K562 (cell line): ENCODE measurements at regions not wholly inside any gene's neighbourhood (a gene's known extent, or its start where the extent isn't known, plus 50 kb on each side); places are given as distances from the start of the nearest gene placed in this dataset.

Source experiments
- ATF2 ChIP-seq: sonication (generic); formaldehyde crosslinking; IDR thresholded peaks from 2 replicates; pipeline ENCODE4 v1.8.1; 2022; ENCODE audit warnings: missing genetic modification reagents
- CHD4 ChIP-seq: fragments of 200-600 bp; sonication (generic); IDR thresholded peaks from 3 replicates; pipeline ENCODE4 v1.6.1; 2012; ENCODE audit warnings: low read depth, mild to moderate bottlenecking, mixed read lengths, low read length, inconsistent platforms; ENCODE audit not compliant: insufficient read depth, insufficient replicate concordance, poor library complexity, severe bottlenecking
- GABPB1 ChIP-seq: sonication (generic); formaldehyde crosslinking; IDR thresholded peaks from 2 replicates; pipeline ENCODE4 v1.8.0; 2022; ENCODE audit warnings: mild to moderate bottlenecking, missing genetic modification reagents
- HDAC1 ChIP-seq, 2 experiments: fragments of 450-650 bp; IDR thresholded peaks; 2 replicates each; pipeline ENCODE4 v1.6.1; 2016 to 2017; ENCODE audit warnings: inconsistent platforms in 1 of 2, mild to moderate bottlenecking in 1 of 2, moderate library complexity in 1 of 2
- JUND ChIP-seq, 2 experiments: IDR thresholded peaks; 2 replicates in 1 of 2; 3 replicates in 1 of 2; pipeline ENCODE4 v1.6.1; 2011; ENCODE audit warnings: borderline replicate concordance in 2 of 2, low read depth in 2 of 2, low read length in 2 of 2, improper control_type of control experiment in 1 of 2, missing biosample characterization in 1 of 2, missing genetic modification characterization in 1 of 2, missing genetic modification reagents in 1 of 2
- NR2C2 ChIP-seq, 2 experiments: fragments of 200-800 bp in 1 of 2; sonication (Bioruptor generic) in 1 of 2; sonication (generic) in 1 of 2; formaldehyde crosslinking in 1 of 2; IDR thresholded peaks; 2 replicates each; pipeline versions ENCODE4 v1.6.1 to v1.8.0; 2016 to 2022; ENCODE audit warnings: mild to moderate bottlenecking in 1 of 2, missing compliant biosample characterization in 1 of 2, missing genetic modification characterization in 1 of 2, missing genetic modification reagents in 1 of 2
- SMARCE1 ChIP-seq: fragments of 450-650 bp; IDR thresholded peaks from 2 replicates; pipeline ENCODE4 v1.7.1; 2016; ENCODE audit warnings: mild to moderate bottlenecking
- SMC3 ChIP-seq: conservative IDR thresholded peaks from 2 replicates; pipeline ENCODE4 v1.6.1; 2011; ENCODE audit warnings: low read depth, low read length, improper control_type of control experiment; ENCODE audit not compliant: insufficient read depth
- YY1 ChIP-seq, 3 experiments: IDR thresholded peaks; 2 replicates each; pipeline ENCODE4 v1.6.1; 2011; ENCODE audit warnings: low read length in 2 of 3, mild to moderate bottlenecking in 2 of 3, moderate library complexity in 2 of 3, borderline replicate concordance in 1 of 3, control low read depth in 1 of 3, low read depth in 1 of 3; ENCODE audit not compliant: insufficient read depth in 3 of 3, insufficient replicate concordance in 2 of 3, control insufficient read depth in 1 of 3, insufficient read length in 1 of 3; ENCODE audit errors: extremely low read depth in 1 of 3

DNA sequence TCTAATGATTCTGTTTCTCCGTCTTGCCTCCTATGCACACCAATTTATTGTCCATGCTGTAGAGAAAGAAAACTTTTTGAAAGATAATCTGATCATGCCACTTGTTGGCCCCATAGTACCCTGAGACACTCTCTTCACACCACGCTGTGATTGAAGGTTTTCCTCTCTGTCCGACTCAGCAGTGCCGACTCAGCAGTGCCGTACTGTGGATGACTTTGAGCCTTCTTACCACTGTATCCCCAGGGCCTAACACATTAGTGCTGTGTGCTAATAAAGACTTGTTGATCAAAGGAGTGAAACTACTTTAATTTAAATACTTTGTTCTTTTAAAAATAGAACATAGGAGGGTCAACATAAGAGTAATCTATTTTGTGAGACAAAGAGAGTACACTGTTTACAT is 429.6 kb downstream of the KLF12 start:
- TF ChIP-seq ATF2 (no peak), JUND (IDR thresholded peaks at IDR 0.05; ENCODE audit: borderline replicate concordance, low read depth, low read length) (no peak), JUND (tag; IDR thresholded peaks at IDR 0.05; ENCODE audit: borderline replicate concordance, low read depth, low read length) (no peak), CHD4 (no peak), YY1 (IDR thresholded peaks at IDR 0.05; ENCODE audit: borderline replicate concordance in 1 of 3, control insufficient read depth in 1 of 3, extremely low read depth in 1 of 3, insufficient read depth in 3 of 3, insufficient read length in 1 of 3, insufficient replicate concordance in 2 of 3, low read depth in 1 of 3, low read length in 2 of 3) (no peak), HDAC1 (IDR thresholded peaks at IDR 0.05) (no peak), GABPB1 (CRISPR knock-in tag) (no peak), NR2C2 (CRISPR knock-in tag; IDR thresholded peaks at IDR 0.05) (no peak), NR2C2 (tag; IDR thresholded peaks at IDR 0.05) (no peak), SMARCE1 (no peak), SMC3 (no peak)
